ENCODE measurements at regions not wholly inside any gene's neighbourhood (a gene's known extent, or its start where the extent isn't known, plus 50 kb on each side); places are given as distances from the start of the nearest gene placed in this dataset.

- no peak for TF ChIP-seq CREB1 (IDR thresholded peaks at IDR 0.05)
- TF ChIP-seq CREB1 (CRISPR knock-in tag; IDR thresholded peaks at IDR 0.05), result no peak
- TF ChIP-seq USF2 (CRISPR knock-in tag; IDR thresholded peaks at IDR 0.05), result peak; percentile 58
- TF ChIP-seq ZNF274 (IDR thresholded peaks at IDR 0.05; ENCODE audit: borderline replicate concordance, low read depth, low read length), result no peak
- no peak for TF ChIP-seq CLOCK (CRISPR knock-in tag; IDR thresholded peaks at IDR 0.05; ENCODE audit: borderline replicate concordance)
- TF ChIP-seq UBTF (IDR thresholded peaks at IDR 0.05; ENCODE audit: borderline replicate concordance in 1 of 2, low read depth in 2 of 2, low read length in 2 of 2), result no peak
- TF ChIP-seq HBP1 (CRISPR knock-in tag; IDR thresholded peaks at IDR 0.05), result no peak
- no peak for TF ChIP-seq CTCF (IDR thresholded peaks at IDR 0.05 in 2 of 3, conservative IDR thresholded peaks at IDR 0.05 in 1 of 3; ENCODE audit: insufficient read depth in 2 of 3, low read depth in 1 of 3, low read length in 3 of 3)
- TF ChIP-seq SP2 (IDR thresholded peaks at IDR 0.05; ENCODE audit: extremely low read depth, low read depth, low read length, poor library complexity, severe bottlenecking), result no peak
- TF ChIP-seq MCM5 (IDR thresholded peaks at IDR 0.05; ENCODE audit: low read depth), result no peak
Measured at GRCh38 chr11:57097149-57097548, 84.6 kb upstream of the LRRC55 start.
